H1 (cell line): ENCODE measurements at regions not wholly inside any gene's neighbourhood (a gene's known extent, or its start where the extent isn't known, plus 50 kb on each side); places are given as distances from the start of the nearest gene placed in this dataset.

Experiments
- JUN ChIP-seq: IDR thresholded peaks from 2 replicates; pipeline ENCODE4 v1.6.1; 2011; ENCODE audit warnings: low read depth, mild to moderate bottlenecking, improper control_type of control experiment, low read length
- TF ChIP-seq, protein P1 (sequence below): fragments of 300-600 bp; sonication (generic); IDR thresholded peaks from 2 replicates; pipeline ENCODE4 v1.7.1; 2012; ENCODE audit warnings: low read length, moderate library complexity, mild to moderate bottlenecking, inconsistent platforms; ENCODE audit not compliant: insufficient replicate concordance

DNA sequence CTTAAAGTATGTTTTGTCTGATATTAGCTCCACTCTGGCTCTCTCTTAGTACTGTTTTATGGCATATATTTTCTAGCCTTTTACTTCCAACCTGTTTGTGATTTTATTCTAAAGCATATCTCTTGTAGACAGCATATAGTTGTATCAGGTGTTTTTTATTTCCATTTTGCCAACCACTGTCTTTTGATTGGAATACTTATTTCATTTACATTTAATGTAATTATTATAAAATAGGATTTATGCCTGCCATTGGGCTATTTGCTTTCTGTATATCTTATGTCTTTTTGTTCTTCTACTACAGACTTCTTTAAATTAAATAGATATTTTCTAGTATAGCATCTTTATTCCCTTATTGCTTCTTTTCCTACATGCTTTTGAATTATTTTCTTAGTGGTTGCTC is 67.3 kb downstream of the LRRC30 start (continued):
- TF ChIP-seq, protein P1, sequence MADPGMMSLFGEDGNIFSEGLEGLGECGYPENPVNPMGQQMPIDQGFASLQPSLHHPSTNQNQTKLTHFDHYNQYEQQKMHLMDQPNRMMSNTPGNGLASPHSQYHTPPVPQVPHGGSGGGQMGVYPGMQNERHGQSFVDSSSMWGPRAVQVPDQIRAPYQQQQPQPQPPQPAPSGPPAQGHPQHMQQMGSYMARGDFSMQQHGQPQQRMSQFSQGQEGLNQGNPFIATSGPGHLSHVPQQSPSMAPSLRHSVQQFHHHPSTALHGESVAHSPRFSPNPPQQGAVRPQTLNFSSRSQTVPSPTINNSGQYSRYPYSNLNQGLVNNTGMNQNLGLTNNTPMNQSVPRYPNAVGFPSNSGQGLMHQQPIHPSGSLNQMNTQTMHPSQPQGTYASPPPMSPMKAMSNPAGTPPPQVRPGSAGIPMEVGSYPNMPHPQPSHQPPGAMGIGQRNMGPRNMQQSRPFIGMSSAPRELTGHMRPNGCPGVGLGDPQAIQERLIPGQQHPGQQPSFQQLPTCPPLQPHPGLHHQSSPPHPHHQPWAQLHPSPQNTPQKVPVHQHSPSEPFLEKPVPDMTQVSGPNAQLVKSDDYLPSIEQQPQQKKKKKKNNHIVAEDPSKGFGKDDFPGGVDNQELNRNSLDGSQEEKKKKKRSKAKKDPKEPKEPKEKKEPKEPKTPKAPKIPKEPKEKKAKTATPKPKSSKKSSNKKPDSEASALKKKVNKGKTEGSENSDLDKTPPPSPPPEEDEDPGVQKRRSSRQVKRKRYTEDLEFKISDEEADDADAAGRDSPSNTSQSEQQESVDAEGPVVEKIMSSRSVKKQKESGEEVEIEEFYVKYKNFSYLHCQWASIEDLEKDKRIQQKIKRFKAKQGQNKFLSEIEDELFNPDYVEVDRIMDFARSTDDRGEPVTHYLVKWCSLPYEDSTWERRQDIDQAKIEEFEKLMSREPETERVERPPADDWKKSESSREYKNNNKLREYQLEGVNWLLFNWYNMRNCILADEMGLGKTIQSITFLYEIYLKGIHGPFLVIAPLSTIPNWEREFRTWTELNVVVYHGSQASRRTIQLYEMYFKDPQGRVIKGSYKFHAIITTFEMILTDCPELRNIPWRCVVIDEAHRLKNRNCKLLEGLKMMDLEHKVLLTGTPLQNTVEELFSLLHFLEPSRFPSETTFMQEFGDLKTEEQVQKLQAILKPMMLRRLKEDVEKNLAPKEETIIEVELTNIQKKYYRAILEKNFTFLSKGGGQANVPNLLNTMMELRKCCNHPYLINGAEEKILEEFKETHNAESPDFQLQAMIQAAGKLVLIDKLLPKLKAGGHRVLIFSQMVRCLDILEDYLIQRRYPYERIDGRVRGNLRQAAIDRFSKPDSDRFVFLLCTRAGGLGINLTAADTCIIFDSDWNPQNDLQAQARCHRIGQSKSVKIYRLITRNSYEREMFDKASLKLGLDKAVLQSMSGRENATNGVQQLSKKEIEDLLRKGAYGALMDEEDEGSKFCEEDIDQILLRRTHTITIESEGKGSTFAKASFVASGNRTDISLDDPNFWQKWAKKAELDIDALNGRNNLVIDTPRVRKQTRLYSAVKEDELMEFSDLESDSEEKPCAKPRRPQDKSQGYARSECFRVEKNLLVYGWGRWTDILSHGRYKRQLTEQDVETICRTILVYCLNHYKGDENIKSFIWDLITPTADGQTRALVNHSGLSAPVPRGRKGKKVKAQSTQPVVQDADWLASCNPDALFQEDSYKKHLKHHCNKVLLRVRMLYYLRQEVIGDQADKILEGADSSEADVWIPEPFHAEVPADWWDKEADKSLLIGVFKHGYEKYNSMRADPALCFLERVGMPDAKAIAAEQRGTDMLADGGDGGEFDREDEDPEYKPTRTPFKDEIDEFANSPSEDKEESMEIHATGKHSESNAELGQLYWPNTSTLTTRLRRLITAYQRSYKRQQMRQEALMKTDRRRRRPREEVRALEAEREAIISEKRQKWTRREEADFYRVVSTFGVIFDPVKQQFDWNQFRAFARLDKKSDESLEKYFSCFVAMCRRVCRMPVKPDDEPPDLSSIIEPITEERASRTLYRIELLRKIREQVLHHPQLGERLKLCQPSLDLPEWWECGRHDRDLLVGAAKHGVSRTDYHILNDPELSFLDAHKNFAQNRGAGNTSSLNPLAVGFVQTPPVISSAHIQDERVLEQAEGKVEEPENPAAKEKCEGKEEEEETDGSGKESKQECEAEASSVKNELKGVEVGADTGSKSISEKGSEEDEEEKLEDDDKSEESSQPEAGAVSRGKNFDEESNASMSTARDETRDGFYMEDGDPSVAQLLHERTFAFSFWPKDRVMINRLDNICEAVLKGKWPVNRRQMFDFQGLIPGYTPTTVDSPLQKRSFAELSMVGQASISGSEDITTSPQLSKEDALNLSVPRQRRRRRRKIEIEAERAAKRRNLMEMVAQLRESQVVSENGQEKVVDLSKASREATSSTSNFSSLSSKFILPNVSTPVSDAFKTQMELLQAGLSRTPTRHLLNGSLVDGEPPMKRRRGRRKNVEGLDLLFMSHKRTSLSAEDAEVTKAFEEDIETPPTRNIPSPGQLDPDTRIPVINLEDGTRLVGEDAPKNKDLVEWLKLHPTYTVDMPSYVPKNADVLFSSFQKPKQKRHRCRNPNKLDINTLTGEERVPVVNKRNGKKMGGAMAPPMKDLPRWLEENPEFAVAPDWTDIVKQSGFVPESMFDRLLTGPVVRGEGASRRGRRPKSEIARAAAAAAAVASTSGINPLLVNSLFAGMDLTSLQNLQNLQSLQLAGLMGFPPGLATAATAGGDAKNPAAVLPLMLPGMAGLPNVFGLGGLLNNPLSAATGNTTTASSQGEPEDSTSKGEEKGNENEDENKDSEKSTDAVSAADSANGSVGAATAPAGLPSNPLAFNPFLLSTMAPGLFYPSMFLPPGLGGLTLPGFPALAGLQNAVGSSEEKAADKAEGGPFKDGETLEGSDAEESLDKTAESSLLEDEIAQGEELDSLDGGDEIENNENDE: no peak
- no peak for TF ChIP-seq JUN
